GM18867 (cell line): ENCODE measurements at regions not wholly inside any gene's neighbourhood (a gene's known extent, or its start where the extent isn't known, plus 50 kb on each side); places are given as distances from the start of the nearest gene placed in this dataset.
A peak's percentile ranks its signal among the peaks of the same experiment; 100 is the strongest.

ENCODE experiments used
- ATAC-seq: cut with Tn5 transposase; IDR thresholded peaks from one replicate; pipeline ENCODE4 v1.9.1; 2021; ENCODE audit warnings: mild to moderate bottlenecking, moderate library complexity; ENCODE audit not compliant: unreplicated experiment

DNA sequence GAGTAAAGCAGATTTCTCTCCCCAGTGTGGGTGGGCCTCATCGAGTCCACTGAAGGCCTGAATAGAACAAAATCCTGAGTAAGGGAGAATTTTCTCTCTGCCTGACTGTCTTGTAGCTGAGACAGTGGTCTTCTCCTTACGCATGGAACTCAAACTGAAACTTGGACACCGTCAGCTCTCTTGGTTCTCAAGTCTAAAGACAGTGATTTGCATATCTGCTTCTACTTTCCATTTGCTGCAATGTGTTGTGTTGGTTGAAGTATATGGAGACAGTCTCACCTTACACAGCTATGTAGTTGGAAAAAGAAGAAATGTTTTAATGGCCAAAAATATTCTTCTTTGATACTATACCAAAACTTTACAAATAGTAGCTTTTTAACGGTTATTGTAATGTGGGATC lies 160.2 kb upstream of the LMNTD1 start:
- peak; percentile 100 for ATAC-seq

DNA sequence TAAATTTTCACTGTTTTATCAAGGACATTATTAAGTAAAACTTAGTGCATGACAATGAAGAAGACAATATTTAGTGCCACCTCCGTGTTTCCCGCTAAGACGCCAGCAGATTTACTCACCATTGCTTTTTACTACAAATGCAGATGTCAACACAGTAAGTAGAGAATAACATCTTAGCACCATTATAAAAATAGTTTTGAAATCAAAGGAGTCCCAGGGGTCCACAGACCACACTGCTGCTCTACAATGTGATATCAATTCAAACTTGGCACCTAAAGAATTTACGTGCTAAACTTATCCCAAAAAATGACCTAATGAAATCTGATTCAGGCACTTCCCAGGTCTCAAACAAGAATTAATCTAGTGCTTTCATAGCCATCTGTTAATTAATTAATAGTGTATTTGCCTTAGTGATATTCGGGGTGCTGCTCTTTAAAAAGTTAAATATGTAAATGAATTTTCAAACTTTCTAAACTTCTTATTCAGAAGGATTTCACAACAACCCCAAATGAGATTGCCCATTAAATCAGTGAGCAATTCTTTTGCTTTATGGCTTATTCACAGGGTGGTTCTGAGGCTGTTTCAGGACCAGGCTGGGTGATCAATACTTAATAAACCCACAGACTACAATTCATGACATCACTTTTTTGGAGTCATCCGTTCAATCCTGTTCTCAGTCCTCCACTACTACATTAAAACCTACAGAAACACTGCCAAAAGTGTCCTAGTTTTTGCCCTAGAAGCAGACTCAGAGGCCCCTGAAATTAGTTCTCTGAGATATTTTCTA lies 161.3 kb upstream of the LMNTD1 start:
- no peak for ATAC-seq

DNA sequence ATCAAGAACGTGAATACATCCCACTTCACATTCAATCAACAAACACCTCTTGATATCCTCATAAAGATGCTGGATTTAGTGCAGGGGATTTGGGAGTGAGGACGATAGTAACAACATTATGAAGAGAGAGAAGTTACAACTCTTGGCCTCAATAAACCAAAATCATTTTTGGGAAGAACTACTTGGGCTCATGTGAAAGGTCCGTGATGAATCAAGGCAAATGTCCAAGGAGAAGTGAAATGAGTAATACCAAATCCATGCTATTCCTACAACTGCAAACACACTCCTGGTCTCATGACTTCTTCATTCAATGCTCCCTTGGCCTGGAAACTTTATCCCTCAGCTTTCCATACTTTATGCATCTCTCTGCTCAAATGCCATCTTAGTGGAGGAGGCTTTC lies 162.0 kb upstream of the LMNTD1 start:
- ATAC-seq: no peak

DNA sequence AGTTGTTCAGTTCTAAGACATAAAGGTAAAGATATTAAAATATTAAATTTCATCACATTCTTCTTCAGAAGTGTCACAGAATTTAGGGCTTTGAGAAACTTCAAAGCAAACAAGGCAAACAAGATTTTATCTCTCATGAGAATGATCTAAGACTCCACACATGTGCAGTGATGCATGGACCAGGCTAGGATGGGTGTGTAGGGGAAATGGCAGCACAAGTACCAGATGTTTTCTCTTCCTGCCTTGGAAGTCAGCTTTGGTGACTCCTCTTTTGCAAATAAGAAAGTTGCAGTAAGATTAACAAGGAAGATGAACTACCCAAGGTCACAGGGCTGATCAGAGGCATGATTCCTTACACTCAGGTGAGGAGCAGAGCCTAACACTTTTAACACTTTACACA lies 163.8 kb upstream of the LMNTD1 start:
- ATAC-seq: no peak

DNA sequence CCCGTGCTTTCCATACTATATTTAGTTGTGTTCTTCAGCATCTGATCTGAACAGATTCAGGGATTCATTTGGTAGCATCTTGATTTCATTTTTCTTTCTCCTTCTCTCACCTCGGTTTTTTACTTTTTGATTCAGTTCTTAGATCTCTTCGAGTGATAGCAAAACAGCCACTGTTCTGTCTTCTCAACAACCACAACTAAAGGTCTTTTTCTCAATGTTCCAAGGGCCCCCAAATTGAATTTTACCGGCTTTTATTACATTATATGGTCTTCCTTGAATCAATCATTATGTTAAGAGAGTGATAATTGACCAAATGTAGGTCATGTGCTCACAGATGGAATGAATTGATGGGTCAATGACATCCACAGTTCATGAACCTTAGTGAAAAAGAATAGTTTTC lies 164.5 kb upstream of the LMNTD1 start:
- ATAC-seq: no peak

DNA sequence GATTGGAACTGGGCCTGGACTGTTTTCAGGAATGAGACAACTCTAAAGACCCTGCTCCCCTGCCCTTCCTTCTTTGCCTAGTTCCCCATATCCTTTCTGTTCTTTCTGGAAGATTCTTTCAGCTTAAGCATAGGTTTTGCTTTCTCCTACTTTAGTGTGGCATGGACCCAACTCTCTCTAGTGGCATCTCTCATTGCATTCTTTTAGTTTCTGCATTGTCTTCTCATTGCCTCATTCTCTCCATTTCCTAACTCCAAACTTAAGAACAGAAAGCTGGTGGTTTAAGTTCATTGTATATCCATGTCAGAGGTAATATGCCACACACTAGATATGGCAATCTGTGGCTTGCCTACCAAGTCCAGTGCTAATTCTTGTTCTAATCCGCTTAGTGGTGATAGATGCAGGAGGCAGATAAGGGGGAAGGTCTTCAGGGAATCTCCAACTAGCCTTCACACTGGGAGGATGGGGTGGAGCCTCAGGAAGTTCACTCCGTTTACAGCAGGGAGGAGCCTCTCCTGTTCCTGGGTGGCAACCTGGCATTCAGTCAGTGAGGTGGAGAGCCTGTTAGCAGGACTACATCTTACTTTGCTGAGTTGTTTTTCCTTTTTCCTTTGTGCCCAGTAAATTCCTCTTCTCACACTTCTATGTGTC lies 165.1 kb upstream of the LMNTD1 start:
- ATAC-seq: no peak

DNA sequence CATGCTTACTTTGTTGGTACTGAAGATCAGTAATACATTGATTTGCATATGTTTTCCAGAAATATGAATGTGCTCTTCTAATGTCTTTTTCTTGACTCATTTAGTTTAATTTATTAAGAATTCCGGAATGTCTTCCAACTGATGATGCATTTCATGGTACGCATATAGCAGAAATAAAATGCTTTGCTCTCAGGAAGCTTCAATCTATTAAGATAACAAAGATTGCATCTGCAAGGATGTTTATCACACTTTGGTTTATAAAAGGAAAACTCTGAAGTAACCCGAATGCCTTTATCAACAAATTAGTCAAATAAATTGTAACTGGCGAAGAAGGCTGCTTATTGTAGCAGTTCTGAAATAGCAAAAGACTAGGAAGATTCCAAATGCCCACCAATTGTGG lies 166.4 kb upstream of the LMNTD1 start:
- no peak for ATAC-seq

DNA sequence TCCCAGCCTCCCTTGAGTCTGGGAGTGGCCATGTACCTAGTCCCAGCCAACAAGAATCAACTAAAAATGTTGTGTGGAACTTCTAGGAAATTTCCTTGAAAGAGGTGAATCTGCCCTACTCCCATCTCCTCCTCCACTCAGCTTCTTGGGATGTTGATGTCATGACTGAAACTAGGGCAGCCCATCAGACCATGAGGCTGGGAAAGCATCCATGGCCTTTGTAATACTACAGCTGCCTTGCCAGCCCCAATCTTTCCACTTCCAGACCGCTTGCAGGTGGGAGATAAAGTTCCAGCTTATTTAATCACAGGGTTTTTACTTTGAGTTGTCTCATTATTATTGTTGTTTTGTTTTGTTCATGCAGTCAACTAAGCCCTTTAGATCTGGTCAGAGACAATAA lies 170.3 kb upstream of the LMNTD1 start:
- ATAC-seq: no peak

DNA sequence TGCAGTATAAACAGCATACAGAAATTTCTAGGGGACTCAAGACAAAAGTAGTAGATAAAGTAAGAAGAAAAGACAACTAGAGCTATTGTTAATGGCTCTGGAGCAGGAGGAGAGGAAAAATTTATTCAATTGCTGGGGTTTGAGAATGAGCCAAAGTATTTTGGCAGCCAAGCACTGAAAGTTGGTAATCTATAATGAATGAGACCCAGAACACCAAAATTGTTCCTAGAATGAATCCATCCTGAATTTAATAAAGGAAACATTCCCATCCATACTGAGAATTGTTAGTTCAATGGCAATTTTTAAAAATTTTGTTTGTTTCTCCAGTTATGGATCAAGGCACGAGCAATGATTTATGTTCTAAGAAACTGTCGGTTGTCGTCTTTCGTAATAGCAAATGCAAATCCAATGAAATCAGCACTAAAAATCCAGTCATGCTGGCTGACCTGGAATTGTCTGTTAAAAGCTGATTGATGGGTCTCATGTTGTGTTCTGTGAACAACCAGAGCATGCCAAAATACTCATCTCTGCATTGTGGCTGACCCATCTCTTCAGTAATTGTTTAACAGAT lies 170.9 kb upstream of the LMNTD1 start:
- no peak for ATAC-seq

DNA sequence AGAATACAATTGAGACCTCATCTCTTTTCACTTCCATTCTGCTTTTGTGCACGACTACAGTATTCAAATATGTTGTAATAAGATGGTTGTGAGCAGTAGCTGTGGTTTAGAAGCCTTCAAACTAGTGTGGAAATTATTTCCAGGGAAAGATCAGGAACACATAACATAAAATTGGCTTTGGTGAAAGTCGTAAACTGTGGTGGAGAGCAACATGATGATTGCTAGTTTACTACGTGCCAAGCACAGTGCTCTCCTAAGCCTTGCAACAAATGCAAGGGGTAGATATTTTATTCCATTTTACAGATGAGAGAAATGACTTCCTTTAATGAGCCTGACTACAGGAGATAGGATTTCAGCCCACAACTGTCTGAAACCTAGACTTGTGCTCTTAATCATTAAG lies 172.4 kb upstream of the LMNTD1 start:
- no peak for ATAC-seq

DNA sequence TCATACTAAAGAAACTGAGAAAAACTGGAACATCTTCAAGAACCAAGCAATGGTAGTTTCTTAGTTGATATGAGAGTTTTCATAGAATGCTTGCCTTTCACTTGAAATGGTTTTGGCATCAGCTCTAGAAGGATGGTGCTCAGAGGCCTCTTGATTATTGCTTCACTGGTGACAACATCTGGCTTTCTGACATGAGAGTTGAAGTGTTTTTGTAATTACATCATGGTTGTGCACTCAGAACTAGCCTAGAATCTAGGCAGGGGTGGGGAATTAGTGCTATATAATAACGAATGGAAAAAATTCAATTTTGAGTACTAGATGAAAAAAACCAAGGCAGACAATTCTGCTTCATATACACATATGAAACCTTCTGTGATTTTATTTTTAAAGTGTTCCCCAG lies 172.8 kb upstream of the LMNTD1 start:
- no peak for ATAC-seq

DNA sequence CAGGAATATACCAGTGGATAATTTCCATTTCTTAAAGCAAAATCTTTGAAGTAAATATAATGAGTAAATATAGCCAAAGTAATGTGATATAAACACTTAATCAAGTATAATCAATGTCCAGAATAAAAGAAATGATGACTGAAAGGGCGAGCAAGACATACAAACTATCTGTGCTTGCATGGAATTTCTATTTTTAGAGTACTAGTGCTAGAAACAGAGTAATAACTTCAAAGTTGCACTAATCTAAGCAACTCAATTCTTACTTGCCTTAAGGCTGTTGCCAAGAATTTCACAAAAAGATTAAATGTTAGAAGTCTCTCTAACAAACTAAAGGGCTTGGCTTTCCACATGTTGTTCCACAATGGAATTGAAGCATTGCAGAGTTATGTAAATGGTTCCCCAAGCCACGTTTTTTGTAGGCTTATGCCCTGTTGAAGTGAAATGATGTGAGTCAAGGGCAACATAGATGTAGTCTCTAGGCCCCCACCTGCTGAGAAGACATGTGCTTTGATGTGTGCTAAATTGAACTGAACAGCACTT lies 175.0 kb upstream of the LMNTD1 start:
- ATAC-seq: no peak

DNA sequence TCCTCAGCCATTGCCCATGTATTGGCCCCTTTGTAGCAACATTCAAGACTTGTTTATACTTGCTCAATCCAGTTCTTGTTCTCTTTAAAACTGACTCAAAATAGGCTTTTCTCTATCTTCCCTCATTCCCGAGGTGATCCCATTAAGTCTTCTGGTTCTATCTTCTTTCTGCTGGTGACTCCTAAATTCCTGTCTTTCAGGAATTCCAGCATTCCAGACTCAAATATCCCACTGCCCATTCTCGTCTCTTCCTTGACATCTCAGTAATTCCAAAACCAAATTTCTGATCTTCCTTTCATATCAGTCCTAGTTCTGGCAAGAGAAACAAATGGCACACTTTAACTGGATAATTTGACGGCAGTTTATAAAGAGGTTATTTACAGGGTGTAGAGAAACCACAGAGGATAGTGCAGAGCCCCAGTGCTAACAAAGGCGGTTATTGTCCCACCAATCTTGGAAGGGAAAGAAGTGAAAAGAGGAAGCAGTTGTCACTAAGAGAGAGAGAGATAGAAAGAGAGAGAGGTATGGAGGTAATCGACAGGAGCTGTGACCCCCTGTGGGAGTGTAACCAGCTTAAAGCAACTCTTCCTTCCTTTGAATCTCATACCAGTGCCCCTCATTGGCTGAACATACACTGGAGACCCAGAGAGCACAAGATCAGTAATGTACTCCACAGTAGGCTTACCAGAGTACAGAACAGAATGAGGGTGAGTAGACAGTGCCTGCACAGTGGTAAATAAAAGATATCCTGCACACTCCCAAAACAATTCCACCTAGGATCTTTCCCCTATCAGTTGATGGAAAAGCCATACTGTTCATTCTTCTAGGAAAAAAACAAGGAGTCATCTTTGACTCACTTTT lies 177.6 kb upstream of the LMNTD1 start:
- ATAC-seq: no peak

DNA sequence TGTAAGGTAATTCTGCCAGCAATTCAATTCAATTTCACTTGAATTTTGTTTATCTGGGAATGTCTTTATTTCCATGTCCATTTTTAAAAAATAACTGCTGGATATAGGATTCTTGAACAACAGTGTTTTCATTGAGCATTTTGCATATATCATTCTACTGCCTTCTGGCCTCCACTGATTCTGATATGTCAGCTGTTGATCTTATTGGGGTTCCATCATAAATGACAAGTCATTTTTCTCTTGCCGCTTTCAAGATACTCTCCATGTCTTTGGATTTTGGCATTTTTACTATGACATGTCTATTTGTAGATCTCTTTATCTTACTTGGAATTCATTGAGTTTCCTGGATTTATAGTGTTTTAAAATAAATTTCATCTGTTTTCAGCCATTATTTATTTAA lies 180.5 kb upstream of the LMNTD1 start:
- no peak for ATAC-seq

DNA sequence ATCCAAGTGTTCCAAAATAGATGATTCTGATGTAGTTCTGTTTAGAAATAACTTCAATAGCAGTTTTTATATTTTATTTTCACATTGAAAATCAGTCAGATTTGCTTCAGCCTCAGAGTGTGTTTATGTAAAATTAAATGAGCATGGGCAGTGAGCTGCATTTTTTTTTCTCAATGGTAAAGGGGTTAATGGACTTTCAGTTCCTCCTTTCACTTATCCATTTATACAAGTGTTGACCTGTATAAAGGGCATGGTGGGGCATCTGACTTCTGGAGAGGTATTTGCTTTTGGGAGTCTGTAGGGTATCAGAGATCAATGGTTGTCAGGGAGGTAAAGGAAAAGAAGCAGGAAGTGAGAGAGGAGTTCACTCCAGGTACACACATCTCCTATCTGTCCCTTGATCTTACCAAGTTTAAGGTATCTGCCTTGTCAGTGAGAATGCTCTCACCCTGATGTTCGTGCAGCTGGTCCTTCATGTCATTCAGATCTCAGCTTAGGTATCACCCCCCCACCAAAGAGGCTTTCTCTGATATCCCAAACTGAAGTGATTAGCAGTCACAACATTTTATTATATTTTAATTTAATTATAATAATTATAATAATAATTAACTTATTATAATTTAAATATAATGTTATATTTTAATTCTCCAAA lies 181.6 kb upstream of the LMNTD1 start:
- peak; percentile 88 for ATAC-seq

DNA sequence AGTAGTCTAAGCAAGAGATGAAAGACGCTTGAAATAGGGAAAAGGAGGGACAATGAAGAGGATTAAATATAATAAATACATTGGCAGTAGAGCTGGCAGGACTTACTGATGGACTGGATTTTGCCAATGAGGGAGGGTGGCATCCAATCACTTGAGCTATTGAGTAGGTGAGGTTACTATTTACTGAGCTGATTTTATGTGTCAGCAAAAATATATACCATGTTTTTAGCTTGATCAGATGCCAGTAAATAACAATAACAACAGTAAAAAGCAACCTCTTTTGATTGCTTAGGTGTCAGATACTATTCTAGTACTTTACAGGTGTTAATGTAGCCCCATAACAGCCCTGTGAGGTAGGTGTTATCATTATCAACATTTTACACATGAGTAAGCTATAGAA lies 187.5 kb upstream of the LMNTD1 start:
- ATAC-seq: no peak

DNA sequence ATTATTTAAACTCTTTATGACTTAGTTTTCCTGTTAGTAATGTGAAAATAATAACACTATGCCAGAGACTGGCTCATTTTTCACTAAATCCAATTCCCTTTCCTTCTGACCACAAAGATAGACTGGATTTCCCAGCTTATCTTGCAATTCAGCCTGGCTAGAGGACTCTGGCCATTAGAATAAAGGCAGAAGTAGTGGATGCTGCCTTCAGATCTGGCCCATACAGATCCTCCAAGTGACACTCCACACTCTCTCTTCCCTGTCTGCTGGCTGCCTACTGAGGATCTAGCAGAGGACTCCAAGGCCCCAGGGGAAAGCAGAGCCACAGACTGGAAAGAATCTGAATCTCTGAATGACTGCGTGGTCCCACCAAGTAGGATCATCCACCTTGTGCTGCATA lies 188.8 kb upstream of the LMNTD1 start:
- no peak for ATAC-seq

DNA sequence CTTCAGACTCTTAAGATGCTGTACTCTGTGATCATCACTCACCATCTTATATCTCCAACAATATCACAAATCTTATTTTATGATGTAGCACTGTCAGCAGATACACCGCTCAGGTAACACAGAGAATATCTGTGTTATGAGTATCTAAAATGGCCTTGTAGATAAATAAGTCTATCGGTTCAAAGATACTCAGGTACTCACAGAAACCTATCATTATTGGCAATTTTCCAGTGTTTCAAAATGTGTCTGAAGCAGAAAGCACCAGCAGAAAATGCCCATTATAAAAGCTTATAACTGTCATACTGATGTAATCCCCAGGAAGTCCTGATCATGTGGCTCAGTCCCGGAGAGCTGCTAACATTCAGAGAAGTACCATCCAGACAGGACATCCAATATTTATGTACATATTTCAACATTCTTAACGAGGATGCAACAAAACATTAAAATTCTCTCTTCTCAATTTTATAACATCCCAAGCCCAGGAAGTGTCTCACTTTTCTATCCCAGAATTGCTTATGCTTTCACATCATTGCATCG lies 190.7 kb upstream of the LMNTD1 start:
- ATAC-seq: no peak

DNA sequence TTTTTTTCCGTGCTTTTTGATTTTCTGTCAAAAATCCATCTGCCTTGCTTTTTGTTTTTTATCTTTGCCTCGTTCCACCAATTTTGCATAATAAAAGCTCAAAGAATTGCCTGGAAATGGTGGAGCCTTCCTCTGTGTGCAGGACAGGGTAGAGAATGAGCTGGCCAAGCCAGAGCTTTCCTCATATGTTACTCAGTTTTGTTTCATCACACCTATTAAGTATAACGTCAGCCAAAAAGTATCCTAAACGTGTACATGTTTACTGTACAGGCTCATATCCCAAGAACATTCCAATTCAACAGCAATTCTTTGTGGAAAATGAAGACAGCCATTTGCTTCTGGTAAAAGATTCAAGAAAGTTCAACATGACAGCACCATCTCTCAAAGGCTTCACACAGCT lies 191.2 kb upstream of the LMNTD1 start:
- no peak for ATAC-seq

DNA sequence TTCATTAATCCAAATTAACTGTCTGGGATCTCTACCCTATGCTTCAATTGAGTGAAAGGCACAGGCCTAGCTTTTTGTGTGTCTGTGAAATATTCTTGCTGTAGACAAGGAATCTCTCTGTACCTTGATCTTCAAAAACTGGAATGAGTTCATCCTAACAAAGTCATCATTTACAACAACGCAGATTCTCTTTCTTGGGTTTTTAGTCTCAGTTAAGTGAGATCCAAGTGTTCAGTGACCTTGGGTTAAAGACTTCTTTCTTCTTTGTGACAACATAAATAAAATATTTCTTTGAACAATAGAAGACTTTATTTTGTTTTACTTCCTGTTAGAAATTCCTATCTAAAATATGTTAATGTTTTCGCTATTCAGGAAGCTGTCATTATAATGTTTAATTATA lies 192.2 kb upstream of the LMNTD1 start:
- no peak for ATAC-seq
